Endothelial cell of hepatic sinusoid (primary cell): ENCODE measurements at regions not wholly inside any gene's neighbourhood (a gene's known extent, or its start where the extent isn't known, plus 50 kb on each side); places are given as distances from the start of the nearest gene placed in this dataset.

ENCODE experiments used
- in situ Hi-C: cut with HindIII; loops from 2 replicates; pipeline ENCODE4 v1.10.0; 2017; ENCODE audit warnings: low sequenced_read_pairs

DNA sequence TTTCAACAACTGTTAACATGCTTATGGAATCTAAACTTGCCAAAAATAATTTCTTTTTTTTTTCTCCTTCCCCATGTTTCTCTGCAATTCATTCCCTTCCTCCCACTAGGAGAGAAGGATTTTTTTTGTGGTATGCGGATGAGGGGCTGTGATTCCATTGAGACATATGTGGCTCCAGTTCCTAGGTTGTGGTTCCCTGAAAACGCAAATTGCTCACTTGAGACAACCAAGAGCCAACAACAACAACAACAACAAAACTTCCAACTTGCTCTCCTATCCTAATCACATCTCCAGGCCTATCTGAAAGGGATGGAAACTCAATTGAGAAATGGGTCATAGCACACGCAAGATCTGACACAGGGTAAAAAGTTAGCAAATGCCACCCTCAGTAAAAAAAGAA lies 406.5 kb upstream of the TGFBR2 start:
- in situ Hi-C loops = loop anchor here (10.0 kb wide), 1 partner anchor 165 kb away; no protein-coding TSS in a partner anchor

DNA sequence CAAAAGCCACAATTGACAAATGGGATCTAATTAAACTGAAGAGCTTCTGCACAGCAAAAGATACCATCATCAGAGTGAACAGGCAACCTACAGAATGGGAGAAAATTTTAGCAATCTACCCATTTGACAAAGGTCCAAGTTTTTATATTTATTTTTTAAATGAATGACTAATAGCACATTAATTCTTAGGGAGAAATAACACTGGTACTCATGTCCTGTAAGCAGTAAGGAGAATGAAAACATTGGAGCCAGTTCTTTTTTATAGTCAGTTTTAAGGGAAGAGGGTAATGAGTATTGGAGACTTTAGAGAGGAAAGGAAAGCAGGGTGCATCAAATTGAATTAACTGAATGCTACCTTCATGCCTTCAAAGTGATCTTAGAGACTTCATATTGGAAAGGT lies 404.7 kb upstream of the TGFBR2 start:
- in situ Hi-C loops = no loop called here

- in situ Hi-C loops = no loop called here
Measured at GRCh38 chr3:30203301-30203700, 403.1 kb upstream of the TGFBR2 start.

GRCh38 chr3:30204126-30204525 lies 402.3 kb upstream of the TGFBR2 start:
- in situ Hi-C loops = no loop called here

GRCh38 chr3:30206051-30206450 lies 400.4 kb upstream of the TGFBR2 start:
- in situ Hi-C loops = no loop called here

DNA sequence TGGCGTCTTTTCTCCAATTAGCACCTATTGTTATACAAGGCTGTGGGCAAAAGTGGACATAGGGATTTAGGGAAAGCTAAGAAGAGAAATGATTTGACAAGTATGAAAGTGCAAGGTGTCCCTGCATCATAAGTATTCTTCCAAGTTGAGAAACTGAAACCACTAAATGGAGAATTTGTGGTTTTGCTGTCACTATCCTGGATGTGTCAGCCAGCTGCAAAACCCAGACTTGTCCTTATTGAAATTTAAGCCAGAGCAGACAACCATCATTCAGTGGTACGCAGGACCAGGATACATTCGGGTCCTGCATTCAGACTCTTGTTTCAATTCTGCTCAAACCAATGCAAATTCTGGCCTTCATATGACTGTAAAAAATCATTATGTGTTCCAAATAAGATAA lies 384.8 kb upstream of the TGFBR2 start:
- in situ Hi-C loops = no loop called here

DNA sequence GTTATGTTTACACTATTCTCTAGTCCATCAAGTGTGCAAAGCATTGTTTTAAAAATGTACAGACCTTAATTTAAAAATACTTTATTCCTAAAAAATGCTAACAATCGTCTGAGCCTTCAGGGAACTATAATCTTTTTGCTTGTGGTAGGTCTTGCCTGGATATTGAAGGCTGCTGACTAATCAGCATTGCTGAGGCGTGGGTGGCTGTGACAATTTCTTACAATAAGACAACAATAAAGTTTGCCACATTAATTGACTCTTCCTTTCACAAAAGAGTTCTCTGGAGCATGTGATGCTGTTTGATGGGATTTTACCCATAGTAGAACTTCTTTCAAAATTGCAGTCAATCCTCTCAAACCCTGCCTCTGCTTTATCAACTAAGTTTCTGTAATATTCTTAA lies 384.0 kb upstream of the TGFBR2 start:
- in situ Hi-C loops = no loop called here

DNA sequence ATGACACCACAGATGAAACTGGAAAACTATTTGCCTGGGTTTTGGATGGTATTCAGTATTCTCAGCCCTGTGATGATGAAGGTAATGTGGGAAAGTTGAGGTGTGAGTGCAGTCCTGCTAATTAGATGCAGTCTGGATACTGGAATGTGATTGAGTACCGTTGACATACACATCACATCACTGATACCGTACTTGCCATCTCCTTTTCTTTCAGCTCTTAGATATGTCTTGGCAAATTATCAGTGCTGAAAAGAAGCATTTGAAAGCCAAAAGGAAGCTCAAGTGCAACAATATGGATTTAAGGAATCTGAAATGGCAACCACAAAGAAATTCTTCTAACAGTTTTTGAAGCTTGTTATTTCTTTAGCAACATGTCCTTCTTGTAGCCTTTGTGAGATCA lies 381.4 kb upstream of the TGFBR2 start:
- in situ Hi-C loops = no loop called here

GRCh38 chr3:30226601-30227151 lies 379.7 kb upstream of the TGFBR2 start:
- in situ Hi-C loops = no loop called here

- in situ Hi-C loops = no loop called here
Measured at GRCh38 chr3:30227571-30228301, 378.7 kb upstream of the TGFBR2 start.

GRCh38 chr3:30228302-30228631 lies 378.1 kb upstream of the TGFBR2 start:
- in situ Hi-C loops = no loop called here

DNA sequence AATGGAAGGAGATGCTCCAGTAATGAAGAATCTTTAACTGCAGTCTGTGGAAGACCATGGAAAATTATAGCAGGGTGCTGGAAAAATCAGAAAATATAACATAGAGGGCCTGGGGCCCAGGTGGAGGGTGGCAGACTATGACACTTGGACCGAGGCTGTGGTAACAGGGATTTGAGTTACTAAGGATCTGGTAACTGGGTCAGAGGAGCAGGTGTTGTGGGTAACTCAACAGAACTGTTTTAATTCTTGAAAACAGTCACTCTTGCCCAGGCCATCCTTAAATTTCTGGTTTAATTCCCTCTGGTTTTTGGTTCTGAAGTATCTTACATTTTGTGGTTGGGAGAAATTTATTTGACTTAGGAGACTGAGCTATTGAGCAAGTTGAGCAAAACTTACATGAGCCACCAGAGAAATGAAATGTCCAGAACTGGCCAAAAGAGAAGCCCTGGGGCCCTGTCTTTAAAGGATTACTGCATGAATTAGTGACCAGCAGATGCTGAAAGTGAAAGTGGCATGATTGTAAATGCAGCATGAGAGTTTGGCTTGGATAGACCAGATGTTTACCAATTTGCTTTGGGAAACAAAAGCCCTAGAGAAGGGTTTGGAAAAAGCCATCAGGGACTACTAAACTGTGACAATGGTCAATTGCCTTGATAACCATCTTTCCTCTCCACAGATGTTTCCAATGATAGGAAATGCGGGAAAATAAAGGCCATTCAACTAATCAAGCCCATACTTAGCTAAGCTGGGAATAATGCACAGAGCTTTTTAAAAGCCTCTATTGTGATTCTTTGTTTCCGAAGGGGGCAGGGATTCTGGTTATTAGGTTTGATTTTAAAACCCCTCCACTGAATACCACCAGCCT lies 374.9 kb upstream of the TGFBR2 start:
- in situ Hi-C loops = no loop called here

DNA sequence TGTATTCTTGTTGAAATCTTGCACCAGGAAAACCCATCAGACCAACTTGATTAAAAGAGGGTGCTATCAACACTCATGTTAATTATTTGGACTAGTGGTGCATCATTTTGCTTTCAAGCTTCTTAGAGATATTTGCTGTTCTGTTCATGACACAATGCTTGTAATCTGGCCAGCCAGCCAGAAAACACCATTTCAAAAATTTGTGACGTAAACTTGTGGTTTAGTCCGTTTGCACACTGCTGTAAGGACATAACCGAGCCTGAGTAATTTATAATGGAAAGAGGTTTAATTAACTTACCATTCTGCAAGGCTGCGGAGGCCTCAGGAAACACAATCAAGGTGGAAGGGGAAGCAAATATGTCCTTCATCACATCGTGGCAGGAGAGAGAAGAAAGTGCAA lies 374.3 kb upstream of the TGFBR2 start:
- in situ Hi-C loops = no loop called here

- in situ Hi-C loops = no loop called here
Measured at GRCh38 chr3:30233913-30234646, 372.3 kb upstream of the TGFBR2 start.

DNA sequence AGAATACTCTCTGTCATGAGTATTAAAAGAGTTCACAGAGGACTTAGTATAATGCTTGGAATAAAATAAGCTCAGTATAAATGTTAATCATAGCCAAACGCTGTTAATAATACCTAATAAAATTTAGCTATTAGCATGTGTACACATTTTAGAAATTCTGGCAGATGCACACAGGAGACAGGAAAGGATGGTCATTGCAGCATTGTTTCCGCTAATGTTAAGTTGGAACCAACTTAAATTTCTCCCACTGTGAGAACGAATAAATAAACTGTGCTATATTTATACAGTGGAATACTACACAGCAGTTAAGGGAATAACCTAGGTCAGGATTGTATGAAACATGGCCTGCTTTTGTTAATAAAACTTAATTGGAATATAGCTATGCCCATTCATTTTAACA lies 370.4 kb upstream of the TGFBR2 start:
- in situ Hi-C loops = no loop called here

- in situ Hi-C loops = no loop called here
Measured at GRCh38 chr3:30241721-30242120, 364.7 kb upstream of the TGFBR2 start.

DNA sequence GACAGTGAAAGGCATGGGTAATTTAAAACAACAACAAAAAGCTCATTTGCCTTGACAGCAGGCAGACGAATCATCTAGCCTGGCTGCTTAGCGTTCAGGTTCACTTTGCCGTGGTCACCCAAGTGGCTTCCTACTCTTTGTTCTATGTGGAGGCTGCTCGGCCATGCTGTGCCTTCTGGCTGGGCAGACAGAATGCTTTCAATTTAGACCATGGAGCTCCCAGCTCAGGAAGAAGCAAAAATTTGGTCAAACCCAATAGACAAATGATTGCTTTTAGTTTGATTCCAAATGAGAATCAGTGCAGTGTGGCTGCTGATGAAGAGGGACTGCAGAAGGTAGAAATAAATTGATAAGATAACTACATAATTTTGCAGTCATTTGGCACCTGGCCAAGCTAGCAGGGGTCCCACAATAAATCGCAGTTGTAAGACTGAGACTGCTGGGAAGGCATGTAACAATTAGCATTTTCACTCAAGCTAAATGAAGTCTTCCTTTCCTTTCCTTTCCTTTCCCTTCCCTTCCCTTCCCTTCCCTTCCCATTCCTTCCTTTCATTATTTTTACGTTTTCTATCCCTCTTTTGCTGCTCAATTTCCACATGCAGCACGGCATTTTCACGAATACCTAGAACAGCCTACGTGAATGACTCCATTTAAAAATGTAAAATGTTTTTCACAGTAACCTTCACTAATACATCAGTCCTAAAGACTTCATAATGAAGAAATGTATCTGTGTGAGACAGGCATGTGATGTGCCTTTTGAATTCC lies 360.4 kb upstream of the TGFBR2 start:
- in situ Hi-C loops = no loop called here

DNA sequence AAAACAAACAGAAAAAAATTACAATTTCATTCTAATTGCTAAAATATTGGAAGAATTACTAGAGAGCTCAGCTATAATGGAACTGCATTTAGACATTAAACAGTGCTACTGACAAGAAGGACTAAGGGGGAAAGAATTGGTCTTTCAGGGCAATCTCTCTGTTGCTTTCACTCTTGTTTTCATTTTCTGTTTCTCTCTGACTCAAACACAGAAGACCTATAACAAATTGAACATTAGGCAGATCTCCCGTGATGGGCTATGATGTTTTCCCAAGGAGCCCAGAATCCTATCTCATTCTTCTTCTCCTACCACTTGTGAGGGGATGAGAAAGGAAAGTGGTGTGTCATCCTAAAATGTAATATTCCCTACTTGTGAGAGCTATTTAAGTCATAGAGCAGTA lies 358.0 kb upstream of the TGFBR2 start:
- in situ Hi-C loops = no loop called here

- in situ Hi-C loops = no loop called here
Measured at GRCh38 chr3:30252474-30252873, 353.9 kb upstream of the TGFBR2 start.

- in situ Hi-C loops = no loop called here
Measured at GRCh38 chr3:30253832-30254231, 352.6 kb upstream of the TGFBR2 start.

DNA sequence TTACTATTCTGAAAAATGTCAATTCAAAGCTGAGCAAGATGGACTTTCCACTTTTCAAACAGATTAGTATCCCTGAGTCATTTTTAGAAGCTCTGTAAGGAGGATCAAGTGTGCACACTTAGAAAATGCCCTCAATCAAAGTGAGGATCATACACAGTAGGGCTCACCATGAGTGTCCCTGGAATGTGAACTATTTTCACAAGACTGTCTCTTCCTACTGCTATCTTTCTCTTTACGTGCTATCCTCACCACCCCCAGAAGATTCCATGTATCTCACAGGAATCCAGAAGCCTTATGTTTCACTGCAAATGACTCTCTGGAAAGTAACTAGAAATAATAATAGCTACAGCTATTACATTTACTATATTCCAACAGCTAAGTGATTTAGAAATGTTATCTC lies 349.9 kb upstream of the TGFBR2 start:
- in situ Hi-C loops = no loop called here
